Osteocyte (in vitro differentiated cells): ENCODE measurements at regions not wholly inside any gene's neighbourhood (a gene's known extent, or its start where the extent isn't known, plus 50 kb on each side); places are given as distances from the start of the nearest gene placed in this dataset.

Experiments
- DNase-seq: peaks from one replicate; pipeline ENCODE4 v3.0.0; 2021; ENCODE audit warnings: mixed read lengths; ENCODE audit not compliant: unreplicated experiment; ENCODE audit errors: extremely low spot score
- H3K27ac Mint-ChIP-seq: one replicate; pipeline ENCODE4 v1.8.0; 2021; ENCODE audit warnings: mild to moderate bottlenecking, mixed read lengths; ENCODE audit not compliant: unreplicated experiment
- H3K27me3 Mint-ChIP-seq: one replicate; pipeline ENCODE4 v1.8.0; 2021; ENCODE audit warnings: mixed read lengths; ENCODE audit not compliant: unreplicated experiment
- H3K36me3 Mint-ChIP-seq: one replicate; pipeline ENCODE4 v1.8.0; 2021; ENCODE audit warnings: mixed read lengths; ENCODE audit not compliant: unreplicated experiment
- H3K4me1 Mint-ChIP-seq: one replicate; pipeline ENCODE4 v1.8.0; 2021; ENCODE audit warnings: mixed read lengths; ENCODE audit not compliant: unreplicated experiment
- H3K4me3 Mint-ChIP-seq: one replicate; pipeline ENCODE4 v1.8.0; 2021; ENCODE audit warnings: mild to moderate bottlenecking, moderate library complexity, mixed read lengths; ENCODE audit not compliant: unreplicated experiment
- H3K9me3 Mint-ChIP-seq: one replicate; pipeline ENCODE4 v1.8.0; 2021; ENCODE audit warnings: mixed read lengths; ENCODE audit not compliant: unreplicated experiment
- CTCF ChIP-seq: fragments of 200-600 bp; sonication (generic); IDR thresholded peaks from 2 replicates; pipeline ENCODE4 v1.5.0; 2021; ENCODE audit warnings: antibody characterized with exemption, mild to moderate bottlenecking, moderate library complexity

- H3K27ac Mint-ChIP-seq = no peak overlapping the region
- H3K4me3 Mint-ChIP-seq = no peak overlapping the region
- no peaks in the 10 kb centered on the region for H3K4me1 Mint-ChIP-seq
- H3K9me3 Mint-ChIP-seq = no peaks in the 10 kb centered on the region
- no peak for DNase-seq
- H3K27me3 Mint-ChIP-seq = no peaks in the 10 kb centered on the region
- H3K36me3 Mint-ChIP-seq = no peaks in the 10 kb centered on the region
- no peak for TF ChIP-seq CTCF
Measured at GRCh38 chr10:65838811-65839210, 1087.0 kb upstream of the LRRTM3 start.

GRCh38 chr10:65843203-65843602, 1082.6 kb upstream of the LRRTM3 start:
- no peak for TF ChIP-seq CTCF
- Mint-ChIP-seq H3K36me3 (no peaks in the 10 kb centered on the region), H3K4me3 (no peak overlapping the region), H3K27ac (no peak overlapping the region), H3K9me3 (no peaks in the 10 kb centered on the region), H3K4me1 (peaks cover 3% of the 10 kb centered on the region), H3K27me3 (no peaks in the 10 kb centered on the region)
- no peak for DNase-seq

DNA sequence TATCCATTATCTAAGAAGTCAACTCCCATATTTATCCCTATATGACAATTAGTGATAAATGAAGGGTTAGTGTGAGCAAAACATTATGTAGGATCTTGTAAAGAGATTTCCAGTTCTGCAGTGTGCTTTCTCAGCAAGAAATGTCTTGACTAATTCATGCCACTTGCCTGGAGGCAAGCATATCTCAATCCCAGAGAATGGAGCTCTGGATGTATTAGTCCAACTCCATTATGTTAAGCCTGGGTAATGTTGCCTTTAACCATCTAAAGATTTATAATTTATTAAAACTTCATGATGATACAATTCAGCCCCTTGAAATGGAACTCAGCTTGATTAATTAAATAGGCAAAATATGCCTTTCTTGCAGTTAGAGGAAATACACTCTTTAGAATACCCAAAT, 1079.9 kb upstream of the LRRTM3 start:
- H3K4me1 Mint-ChIP-seq = peaks cover 3% of the 10 kb centered on the region
- H3K36me3 Mint-ChIP-seq = no peaks in the 10 kb centered on the region
- H3K27ac Mint-ChIP-seq = no peak overlapping the region
- no peak for TF ChIP-seq CTCF
- no peaks in the 10 kb centered on the region for H3K27me3 Mint-ChIP-seq
- no peak overlapping the region for H3K4me3 Mint-ChIP-seq
- no peak for DNase-seq
- no peaks in the 10 kb centered on the region for H3K9me3 Mint-ChIP-seq

- Mint-ChIP-seq H3K4me3 (no peak overlapping the region), H3K9me3 (no peaks in the 10 kb centered on the region), H3K36me3 (no peaks in the 10 kb centered on the region), H3K4me1 (peaks cover 3% of the 10 kb centered on the region), H3K27me3 (no peaks in the 10 kb centered on the region), H3K27ac (no peak overlapping the region)
- TF ChIP-seq CTCF = no peak
- no peak for DNase-seq
Measured at GRCh38 chr10:65846541-65846940, 1079.3 kb upstream of the LRRTM3 start.

- DNase-seq = no peak
- no peak overlapping the region for H3K27ac Mint-ChIP-seq
- H3K4me1 Mint-ChIP-seq = peaks cover 3% of the 10 kb centered on the region
- no peaks in the 10 kb centered on the region for H3K9me3 Mint-ChIP-seq
- no peak overlapping the region for H3K4me3 Mint-ChIP-seq
- no peak for TF ChIP-seq CTCF
- H3K36me3 Mint-ChIP-seq = no peaks in the 10 kb centered on the region
- no peaks in the 10 kb centered on the region for H3K27me3 Mint-ChIP-seq
Measured at GRCh38 chr10:65846949-65847348, 1078.9 kb upstream of the LRRTM3 start.
